ENCODE measurements at regions not wholly inside any gene's neighbourhood (a gene's known extent, or its start where the extent isn't known, plus 50 kb on each side); places are given as distances from the start of the nearest gene placed in this dataset.

DNA sequence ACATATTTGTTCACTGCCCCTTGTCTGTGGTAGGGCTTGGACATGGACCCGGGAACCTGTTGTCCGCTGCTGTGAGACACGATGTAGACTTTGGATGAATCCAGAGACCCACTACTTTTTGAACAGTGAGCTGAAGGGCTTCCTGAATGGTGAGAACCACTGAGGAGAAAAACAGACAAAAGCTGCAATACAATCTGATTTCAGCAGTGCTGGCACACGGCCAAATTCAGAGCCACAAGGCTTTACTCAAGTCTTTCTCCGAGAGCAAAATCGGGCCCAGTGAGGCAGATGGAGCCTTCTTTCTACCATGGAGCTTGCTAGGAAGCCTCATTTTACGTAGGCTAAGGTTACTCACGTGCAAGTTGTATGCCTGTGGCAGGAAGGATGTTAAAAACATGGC lies 197.6 kb downstream of the SIPA1L2 start (continued):
- TF ChIP-seq, protein P1, sequence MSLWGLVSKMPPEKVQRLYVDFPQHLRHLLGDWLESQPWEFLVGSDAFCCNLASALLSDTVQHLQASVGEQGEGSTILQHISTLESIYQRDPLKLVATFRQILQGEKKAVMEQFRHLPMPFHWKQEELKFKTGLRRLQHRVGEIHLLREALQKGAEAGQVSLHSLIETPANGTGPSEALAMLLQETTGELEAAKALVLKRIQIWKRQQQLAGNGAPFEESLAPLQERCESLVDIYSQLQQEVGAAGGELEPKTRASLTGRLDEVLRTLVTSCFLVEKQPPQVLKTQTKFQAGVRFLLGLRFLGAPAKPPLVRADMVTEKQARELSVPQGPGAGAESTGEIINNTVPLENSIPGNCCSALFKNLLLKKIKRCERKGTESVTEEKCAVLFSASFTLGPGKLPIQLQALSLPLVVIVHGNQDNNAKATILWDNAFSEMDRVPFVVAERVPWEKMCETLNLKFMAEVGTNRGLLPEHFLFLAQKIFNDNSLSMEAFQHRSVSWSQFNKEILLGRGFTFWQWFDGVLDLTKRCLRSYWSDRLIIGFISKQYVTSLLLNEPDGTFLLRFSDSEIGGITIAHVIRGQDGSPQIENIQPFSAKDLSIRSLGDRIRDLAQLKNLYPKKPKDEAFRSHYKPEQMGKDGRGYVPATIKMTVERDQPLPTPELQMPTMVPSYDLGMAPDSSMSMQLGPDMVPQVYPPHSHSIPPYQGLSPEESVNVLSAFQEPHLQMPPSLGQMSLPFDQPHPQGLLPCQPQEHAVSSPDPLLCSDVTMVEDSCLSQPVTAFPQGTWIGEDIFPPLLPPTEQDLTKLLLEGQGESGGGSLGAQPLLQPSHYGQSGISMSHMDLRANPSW (CRISPR knock-in tag; conservative IDR thresholded peaks at IDR 0.05; ENCODE audit: low read depth): no peak
- no peak for TF ChIP-seq GTF2I (CRISPR knock-in tag; conservative IDR thresholded peaks at IDR 0.05)
- TF ChIP-seq ZNF263 (CRISPR knock-in tag; IDR thresholded peaks at IDR 0.05; ENCODE audit: low read depth): no peak
- TF ChIP-seq GABPB1 (CRISPR knock-in tag; IDR thresholded peaks at IDR 0.05): no peak
- TF ChIP-seq NFATC4 (CRISPR knock-in tag; IDR thresholded peaks at IDR 0.05): no peak
- TF ChIP-seq ETV6 (CRISPR knock-in tag; IDR thresholded peaks at IDR 0.05): no peak
- TF ChIP-seq ZNF671 (CRISPR knock-in tag; IDR thresholded peaks at IDR 0.05): no peak
- TF ChIP-seq, protein P2, sequence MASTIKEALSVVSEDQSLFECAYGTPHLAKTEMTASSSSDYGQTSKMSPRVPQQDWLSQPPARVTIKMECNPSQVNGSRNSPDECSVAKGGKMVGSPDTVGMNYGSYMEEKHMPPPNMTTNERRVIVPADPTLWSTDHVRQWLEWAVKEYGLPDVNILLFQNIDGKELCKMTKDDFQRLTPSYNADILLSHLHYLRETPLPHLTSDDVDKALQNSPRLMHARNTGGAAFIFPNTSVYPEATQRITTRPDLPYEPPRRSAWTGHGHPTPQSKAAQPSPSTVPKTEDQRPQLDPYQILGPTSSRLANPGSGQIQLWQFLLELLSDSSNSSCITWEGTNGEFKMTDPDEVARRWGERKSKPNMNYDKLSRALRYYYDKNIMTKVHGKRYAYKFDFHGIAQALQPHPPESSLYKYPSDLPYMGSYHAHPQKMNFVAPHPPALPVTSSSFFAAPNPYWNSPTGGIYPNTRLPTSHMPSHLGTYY (CRISPR knock-in tag; IDR thresholded peaks at IDR 0.05): no peak
- TF ChIP-seq CREM (CRISPR knock-in tag; IDR thresholded peaks at IDR 0.05): no peak
- TF ChIP-seq NFYB (CRISPR knock-in tag; conservative IDR thresholded peaks at IDR 0.05; ENCODE audit: low read depth): no peak

DNA sequence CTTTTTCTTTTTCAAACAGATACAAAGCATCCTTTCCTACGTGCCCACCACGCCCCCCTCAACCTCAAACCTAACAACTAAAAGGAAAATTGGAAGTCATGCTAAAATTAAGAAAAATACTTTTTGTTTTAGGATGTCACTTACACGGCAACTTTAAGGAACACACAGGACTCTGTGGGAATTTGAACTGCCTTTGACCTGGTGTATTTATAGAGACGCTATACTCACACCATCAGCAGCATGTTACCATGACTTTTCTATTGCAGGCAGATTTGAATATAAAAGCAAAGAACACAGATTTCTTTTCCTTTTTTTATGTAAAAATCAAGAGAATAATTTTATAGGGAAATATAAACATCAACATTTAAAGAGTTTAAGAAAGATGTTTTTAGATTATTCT lies 198.2 kb downstream of the SIPA1L2 start:
- CTCF ChIA-PET: no interaction called here

More for the DNA sequence above, 198.2 kb downstream of the SIPA1L2 start:
- Mint-ChIP-seq H3K9me3 (no peaks in the 10 kb centered on the region), H3K36me3 (0 out of 2 replicates have a peak, but pooled peaks cover 2% of the 10 kb centered on the region), H3K27me3 (ENCODE audit: low read depth) (no peaks in the 10 kb centered on the region), H3K27ac (no peak overlapping the region), H3K4me1 (peaks cover 3% of the 10 kb centered on the region; the same call in 1 of the 2 replicates), H3K4me3 (no peak overlapping the region)
- ATAC-seq (no peak), DNase-seq (ENCODE audit: low spot score) (no peak)
- POLR2A ChIA-PET: no interaction called here
- TF ChIP-seq EMX1 (CRISPR knock-in tag; IDR thresholded peaks at IDR 0.05) (no peak), SMAD4 (CRISPR knock-in tag; IDR thresholded peaks at IDR 0.05) (no peak), ZNF263 (CRISPR knock-in tag; IDR thresholded peaks at IDR 0.05; ENCODE audit: low read depth) (no peak), NR1H2 (CRISPR knock-in tag; IDR thresholded peaks at IDR 0.05) (no peak), KAT7 (CRISPR knock-in tag; IDR thresholded peaks at IDR 0.05; ENCODE audit: borderline replicate concordance) (no peak), OVOL2 (CRISPR knock-in tag; IDR thresholded peaks at IDR 0.05; ENCODE audit: borderline replicate concordance) (no peak), MYBL2 (CRISPR knock-in tag; IDR thresholded peaks at IDR 0.05) (no peak), ZNF219 (CRISPR knock-in tag; IDR thresholded peaks at IDR 0.05; ENCODE audit: borderline replicate concordance) (no peak), ZNF121 (CRISPR knock-in tag; IDR thresholded peaks at IDR 0.05) (no peak), PRRX2 (CRISPR knock-in tag; IDR thresholded peaks at IDR 0.05) (no peak), CREM (CRISPR knock-in tag; IDR thresholded peaks at IDR 0.05) (no peak), GTF2I (CRISPR knock-in tag; conservative IDR thresholded peaks at IDR 0.05) (no peak), ZNF232 (CRISPR knock-in tag; IDR thresholded peaks at IDR 0.05) (no peak), IRF2 (CRISPR knock-in tag; IDR thresholded peaks at IDR 0.05; ENCODE audit: borderline replicate concordance, low read depth) (no peak)
- TF ChIP-seq, protein P2 (CRISPR knock-in tag; IDR thresholded peaks at IDR 0.05): no peak
- TF ChIP-seq, protein P3, sequence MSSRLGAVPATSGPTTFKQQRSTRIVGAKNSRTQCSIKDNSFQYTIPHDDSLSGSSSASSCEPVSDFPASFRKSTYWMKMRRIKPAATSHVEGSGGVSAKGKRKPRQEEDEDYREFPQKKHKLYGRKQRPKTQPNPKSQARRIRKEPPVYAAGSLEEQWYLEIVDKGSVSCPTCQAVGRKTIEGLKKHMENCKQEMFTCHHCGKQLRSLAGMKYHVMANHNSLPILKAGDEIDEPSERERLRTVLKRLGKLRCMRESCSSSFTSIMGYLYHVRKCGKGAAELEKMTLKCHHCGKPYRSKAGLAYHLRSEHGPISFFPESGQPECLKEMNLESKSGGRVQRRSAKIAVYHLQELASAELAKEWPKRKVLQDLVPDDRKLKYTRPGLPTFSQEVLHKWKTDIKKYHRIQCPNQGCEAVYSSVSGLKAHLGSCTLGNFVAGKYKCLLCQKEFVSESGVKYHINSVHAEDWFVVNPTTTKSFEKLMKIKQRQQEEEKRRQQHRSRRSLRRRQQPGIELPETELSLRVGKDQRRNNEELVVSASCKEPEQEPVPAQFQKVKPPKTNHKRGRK (CRISPR knock-in tag; IDR thresholded peaks at IDR 0.05; ENCODE audit: borderline replicate concordance): no peak
- TF ChIP-seq, protein P4, sequence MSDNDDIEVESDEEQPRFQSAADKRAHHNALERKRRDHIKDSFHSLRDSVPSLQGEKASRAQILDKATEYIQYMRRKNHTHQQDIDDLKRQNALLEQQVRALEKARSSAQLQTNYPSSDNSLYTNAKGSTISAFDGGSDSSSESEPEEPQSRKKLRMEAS (CRISPR knock-in tag; IDR thresholded peaks at IDR 0.05): no peak
